GM12878 (cell line): ENCODE measurements at regions not wholly inside any gene's neighbourhood (a gene's known extent, or its start where the extent isn't known, plus 50 kb on each side); places are given as distances from the start of the nearest gene placed in this dataset.

Source experiments
- KDM1A ChIP-seq: fragments of 200-600 bp; sonication (generic); IDR thresholded peaks from 2 replicates; pipeline ENCODE4 v1.6.1; 2016; ENCODE audit warnings: borderline replicate concordance
- NFYB ChIP-seq: IDR thresholded peaks from 2 replicates; pipeline ENCODE4 v1.6.1; 2011; ENCODE audit warnings: low read depth, mild to moderate bottlenecking, low read length, improper control_type of control experiment, moderate library complexity; ENCODE audit not compliant: insufficient read depth
- RAD21 ChIP-seq: IDR thresholded peaks from 2 replicates; pipeline ENCODE4 v1.6.1; 2011; ENCODE audit warnings: mild to moderate bottlenecking, low read depth, low read length, moderate library complexity; ENCODE audit not compliant: insufficient read depth
- ZBED1 ChIP-seq: IDR thresholded peaks from 2 replicates; pipeline ENCODE4 v1.6.1; 2016; ENCODE audit warnings: borderline replicate concordance
- TF ChIP-seq, protein P1 (sequence below), 3 experiments: IDR thresholded peaks in 2 of 3; conservative IDR thresholded peaks in 1 of 3; 2 replicates each; pipeline ENCODE4 v1.5.1; 2011; ENCODE audit warnings: low read depth in 3 of 3, low read length in 3 of 3, mild to moderate bottlenecking in 3 of 3, control low read depth in 2 of 3, moderate library complexity in 2 of 3, inconsistent platforms in 1 of 3, mixed read lengths in 1 of 3; ENCODE audit not compliant: control insufficient read depth in 2 of 3, insufficient read depth in 1 of 3; ENCODE audit errors: extremely low read depth in 1 of 3

DNA sequence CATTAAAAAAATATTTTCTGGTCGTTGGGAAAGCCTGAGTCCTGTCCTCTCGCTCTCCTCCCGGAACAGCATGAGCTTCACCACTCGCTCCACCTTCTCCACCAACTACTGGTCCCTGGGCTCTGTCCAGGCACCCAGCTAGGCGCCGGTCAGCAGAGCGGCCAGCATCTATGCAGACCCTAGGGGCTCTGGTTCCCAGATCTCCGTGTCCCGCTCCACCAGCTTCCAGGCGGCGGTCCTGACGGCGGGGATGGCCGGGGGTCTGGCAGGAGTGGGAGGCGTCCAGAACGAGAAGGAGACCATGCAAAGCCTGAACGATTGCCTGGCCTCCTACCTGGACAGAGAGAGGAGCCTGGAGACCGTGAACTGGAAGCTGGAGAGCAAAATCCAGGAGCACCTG is 807.2 kb upstream of the NDST4 start:
- TF ChIP-seq RAD21 (no peak), KDM1A (no peak), ZBED1 (no peak), NFYB (no peak)
- TF ChIP-seq, protein P1, sequence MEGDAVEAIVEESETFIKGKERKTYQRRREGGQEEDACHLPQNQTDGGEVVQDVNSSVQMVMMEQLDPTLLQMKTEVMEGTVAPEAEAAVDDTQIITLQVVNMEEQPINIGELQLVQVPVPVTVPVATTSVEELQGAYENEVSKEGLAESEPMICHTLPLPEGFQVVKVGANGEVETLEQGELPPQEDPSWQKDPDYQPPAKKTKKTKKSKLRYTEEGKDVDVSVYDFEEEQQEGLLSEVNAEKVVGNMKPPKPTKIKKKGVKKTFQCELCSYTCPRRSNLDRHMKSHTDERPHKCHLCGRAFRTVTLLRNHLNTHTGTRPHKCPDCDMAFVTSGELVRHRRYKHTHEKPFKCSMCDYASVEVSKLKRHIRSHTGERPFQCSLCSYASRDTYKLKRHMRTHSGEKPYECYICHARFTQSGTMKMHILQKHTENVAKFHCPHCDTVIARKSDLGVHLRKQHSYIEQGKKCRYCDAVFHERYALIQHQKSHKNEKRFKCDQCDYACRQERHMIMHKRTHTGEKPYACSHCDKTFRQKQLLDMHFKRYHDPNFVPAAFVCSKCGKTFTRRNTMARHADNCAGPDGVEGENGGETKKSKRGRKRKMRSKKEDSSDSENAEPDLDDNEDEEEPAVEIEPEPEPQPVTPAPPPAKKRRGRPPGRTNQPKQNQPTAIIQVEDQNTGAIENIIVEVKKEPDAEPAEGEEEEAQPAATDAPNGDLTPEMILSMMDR (IDR thresholded peaks at IDR 0.05 in 2 of 3, conservative IDR thresholded peaks at IDR 0.05 in 1 of 3; ENCODE audit: control insufficient read depth in 2 of 3, extremely low read depth in 1 of 3, insufficient read depth in 1 of 3, low read depth in 3 of 3, low read length in 3 of 3) = no peak
